PC-9 (cell line): ENCODE measurements at regions not wholly inside any gene's neighbourhood (a gene's known extent, or its start where the extent isn't known, plus 50 kb on each side); places are given as distances from the start of the nearest gene placed in this dataset.

Source experiments
- BruUV-seq: library from RNA; stranded (reverse); fragments of 400-500 nt; replicated peaks from 2 replicates; lab custom pipeline; 2021; lab: Mats Ljungman, UMichigan
- CTCF ChIA-PET: fragments of 300-600 bp; sonication (Branson Sonifier 250); formaldehyde crosslinking; loops from one replicate; lab custom pipeline; 2022; ENCODE audit warnings: antibody characterized with exemption; lab: Charles Lee
- POLR2A ChIA-PET: fragments of 300-600 bp; sonication (Branson Sonifier 250); formaldehyde crosslinking; loops from one replicate; lab custom pipeline; 2022; ENCODE audit warnings: antibody characterized with exemption; ENCODE audit not compliant: unreplicated experiment; lab: Charles Lee
- DNase-seq, 2 experiments: peaks; one replicate each; pipeline versions ENCODE4 v3.0.0 to v3.0.0-alpha.2; 2015 to 2022; ENCODE audit warnings: mixed read lengths in 1 of 2
- H2AFZ ChIP-seq: fragments of 200-600 bp; sonication (generic); 2 replicates; pipeline ENCODE4 v1.8.1; 2017; ENCODE audit warnings: antibody characterized with exemption
- H3F3A ChIP-seq: fragments of 200-600 bp; sonication (generic); 2 replicates; pipeline ENCODE4 v1.8.1; 2017; ENCODE audit warnings: antibody characterized with exemption, mild to moderate bottlenecking, low read depth; ENCODE audit not compliant: insufficient read depth
- H3K27ac ChIP-seq: fragments of 200-600 bp; sonication (generic); 2 replicates; pipeline ENCODE4 v1.6.1; 2016; ENCODE audit warnings: mixed run types
- H3K27me3 ChIP-seq: fragments of 200-600 bp; sonication (generic); 2 replicates; pipeline ENCODE4 v1.6.1; 2016; ENCODE audit warnings: low read depth, mixed run types; ENCODE audit not compliant: insufficient read depth
- H3K36me3 ChIP-seq: fragments of 200-600 bp; sonication (generic); 2 replicates; pipeline ENCODE4 v1.6.1; 2016; ENCODE audit warnings: low read depth, mixed run types
- H3K4me1 ChIP-seq: fragments of 200-600 bp; sonication (generic); replicated peaks from 2 replicates; pipeline ENCODE4 v1.6.1; 2016; ENCODE audit warnings: mixed run types; ENCODE audit not compliant: insufficient read depth
- H3K4me2 ChIP-seq: fragments of 200-600 bp; sonication (generic); 2 replicates; pipeline ENCODE4 v1.6.1; 2017; ENCODE audit warnings: mixed run types
- H3K4me3 ChIP-seq: fragments of 200-600 bp; sonication (generic); 2 replicates; pipeline ENCODE4 v1.6.1; 2016; ENCODE audit warnings: mixed run types
- H3K79me2 ChIP-seq: fragments of 200-600 bp; sonication (generic); 2 replicates; pipeline ENCODE4 v1.6.1; 2017; ENCODE audit warnings: low read depth, mixed run types
- H3K9me2 ChIP-seq: fragments of 200-600 bp; sonication (generic); 2 replicates; pipeline ENCODE4 v1.8.1; 2017; ENCODE audit warnings: mild to moderate bottlenecking; ENCODE audit not compliant: insufficient read depth
- H3K9me3 ChIP-seq: fragments of 200-600 bp; sonication (generic); 2 replicates; pipeline ENCODE4 v1.8.1; 2016; ENCODE audit warnings: low read depth; ENCODE audit not compliant: insufficient read depth
- H4K20me1 ChIP-seq: fragments of 200-600 bp; sonication (generic); 2 replicates; pipeline ENCODE4 v1.8.1; 2017; ENCODE audit not compliant: insufficient read depth
- EZH2 ChIP-seq: fragments of 200-600 bp; sonication (generic); IDR thresholded peaks from 2 replicates; pipeline ENCODE4 v1.8.0; 2017; ENCODE audit warnings: antibody characterized with exemption, low read depth
- intact Hi-C: fragments of 100-400 bp; cut with micrococcal nuclease; formaldehyde crosslinking; loops from one replicate; pipeline ENCODE4 v1.10.0; 2022; ENCODE audit not compliant: unreplicated experiment
- TF ChIP-seq, protein P1 (sequence below): fragments of 200-600 bp; sonication (generic); conservative IDR thresholded peaks from 2 replicates; pipeline ENCODE4 v1.6.1; 2017; ENCODE audit warnings: mixed run types, antibody characterized with exemption, mild to moderate bottlenecking, moderate library complexity

DNA sequence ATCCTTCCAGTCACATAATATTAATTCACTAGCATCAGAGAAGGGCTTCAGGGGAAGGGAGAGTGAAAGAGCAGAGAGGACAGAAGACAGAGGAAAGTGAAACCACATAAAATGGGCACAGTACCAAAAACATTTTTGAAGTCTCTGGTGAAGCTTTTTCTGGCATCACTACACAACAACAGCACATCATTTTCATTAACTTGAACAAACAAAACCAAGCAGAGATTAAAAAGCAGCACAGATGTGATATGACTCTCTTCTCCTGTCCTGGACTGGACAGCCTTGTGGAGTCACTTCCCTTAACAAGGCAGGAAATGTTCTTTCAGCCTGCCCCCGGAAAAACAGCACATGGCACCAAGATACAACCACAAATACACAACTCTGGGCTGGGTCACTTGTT lies 112.0 kb downstream of the TSPAN8 start:
- Histone ChIP-seq H3K4me1 (no peaks in the 10 kb centered on the region), H4K20me1 (no peaks in the 10 kb centered on the region), H3K27me3 (no peaks in the 10 kb centered on the region), H3K4me3 (no peak overlapping the region), H3F3A (no peaks in the 10 kb centered on the region), H3K9me3 (no peaks in the 10 kb centered on the region), H3K36me3 (no peaks in the 10 kb centered on the region), H2AFZ (no peak overlapping the region), H3K79me2 (no peaks in the 10 kb centered on the region), H3K9me2 (no peaks in the 10 kb centered on the region), H3K4me2 (no peak overlapping the region), H3K27ac (no peak overlapping the region)
- CTCF ChIA-PET = no interaction called here
- no peak for TF ChIP-seq EZH2
- TF ChIP-seq, protein P1, sequence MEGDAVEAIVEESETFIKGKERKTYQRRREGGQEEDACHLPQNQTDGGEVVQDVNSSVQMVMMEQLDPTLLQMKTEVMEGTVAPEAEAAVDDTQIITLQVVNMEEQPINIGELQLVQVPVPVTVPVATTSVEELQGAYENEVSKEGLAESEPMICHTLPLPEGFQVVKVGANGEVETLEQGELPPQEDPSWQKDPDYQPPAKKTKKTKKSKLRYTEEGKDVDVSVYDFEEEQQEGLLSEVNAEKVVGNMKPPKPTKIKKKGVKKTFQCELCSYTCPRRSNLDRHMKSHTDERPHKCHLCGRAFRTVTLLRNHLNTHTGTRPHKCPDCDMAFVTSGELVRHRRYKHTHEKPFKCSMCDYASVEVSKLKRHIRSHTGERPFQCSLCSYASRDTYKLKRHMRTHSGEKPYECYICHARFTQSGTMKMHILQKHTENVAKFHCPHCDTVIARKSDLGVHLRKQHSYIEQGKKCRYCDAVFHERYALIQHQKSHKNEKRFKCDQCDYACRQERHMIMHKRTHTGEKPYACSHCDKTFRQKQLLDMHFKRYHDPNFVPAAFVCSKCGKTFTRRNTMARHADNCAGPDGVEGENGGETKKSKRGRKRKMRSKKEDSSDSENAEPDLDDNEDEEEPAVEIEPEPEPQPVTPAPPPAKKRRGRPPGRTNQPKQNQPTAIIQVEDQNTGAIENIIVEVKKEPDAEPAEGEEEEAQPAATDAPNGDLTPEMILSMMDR = no peak
- POLR2A ChIA-PET = no interaction called here
- intact Hi-C loops = no loop called here
- no TSS peak for BruUV-seq
- DNase-seq = no peak

DNA sequence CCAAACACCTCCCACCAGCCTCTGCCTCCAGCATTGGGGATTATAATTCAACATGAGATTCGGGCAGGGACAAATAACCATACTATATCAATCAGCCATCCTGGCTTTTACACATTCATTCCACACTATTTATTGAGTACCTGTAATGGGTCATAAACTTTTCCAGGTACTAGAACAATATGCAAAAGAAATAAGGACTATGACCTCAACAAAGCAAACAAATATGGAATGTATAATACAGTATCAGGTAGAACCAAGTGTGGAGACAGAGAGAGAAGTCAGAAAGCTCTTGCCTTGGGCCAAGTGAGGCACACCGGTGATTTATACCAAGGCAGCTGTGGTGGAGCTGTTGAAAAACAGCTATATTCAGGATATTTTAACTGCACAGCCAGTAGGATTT lies 116.3 kb downstream of the TSPAN8 start:
- no peak overlapping the region for H3K4me2 ChIP-seq
- no peaks in the 10 kb centered on the region for H3F3A ChIP-seq
- no peak for DNase-seq
- no peaks in the 10 kb centered on the region for H3K27me3 ChIP-seq
- TF ChIP-seq, protein P1 = no peak
- no peak for TF ChIP-seq EZH2
- H3K27ac ChIP-seq = no peak overlapping the region
- no peaks in the 10 kb centered on the region for H3K4me1 ChIP-seq
- H3K4me3 ChIP-seq = no peak overlapping the region
- H2AFZ ChIP-seq = no peak overlapping the region
- ChIA-PET CTCF (no interaction called here), POLR2A (no interaction called here)
- intact Hi-C loops = no loop called here
- no peaks in the 10 kb centered on the region for H4K20me1 ChIP-seq
- H3K79me2 ChIP-seq = no peaks in the 10 kb centered on the region
- H3K36me3 ChIP-seq = no peaks in the 10 kb centered on the region
- no peaks in the 10 kb centered on the region for H3K9me2 ChIP-seq
- no TSS peak for BruUV-seq
- no peaks in the 10 kb centered on the region for H3K9me3 ChIP-seq

DNA sequence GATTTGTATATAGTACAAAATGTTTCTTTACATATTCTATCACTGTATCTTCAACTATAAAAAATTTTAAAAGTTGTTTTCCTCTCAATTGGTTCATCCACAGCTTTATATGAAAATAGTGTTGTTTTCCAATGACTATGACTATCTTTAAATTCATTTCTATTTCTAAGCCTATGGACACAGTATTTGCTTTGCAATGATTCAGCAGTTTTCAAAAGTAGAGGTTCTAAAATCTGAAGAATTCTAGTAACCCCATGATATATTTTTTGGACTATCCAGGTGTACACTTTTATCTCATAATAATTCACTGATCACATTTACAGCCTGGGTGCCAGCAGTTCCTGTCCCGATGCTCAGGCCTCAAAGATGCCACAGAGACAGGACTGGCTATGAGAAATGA lies 118.4 kb upstream of the PTPRR start:
- BruUV-seq = no TSS peak
- no peaks in the 10 kb centered on the region for H3K36me3 ChIP-seq
- TF ChIP-seq, protein P1 = no peak
- no peak for TF ChIP-seq EZH2
- H3K9me2 ChIP-seq = no peaks in the 10 kb centered on the region
- H3K4me3 ChIP-seq = no peak overlapping the region
- ChIA-PET POLR2A (no interaction called here), CTCF (no interaction called here)
- H3F3A ChIP-seq = no peaks in the 10 kb centered on the region
- H3K27me3 ChIP-seq = no peaks in the 10 kb centered on the region
- no peak overlapping the region for H3K27ac ChIP-seq
- H3K4me1 ChIP-seq = no peaks in the 10 kb centered on the region
- no peak overlapping the region for H3K4me2 ChIP-seq
- H3K79me2 ChIP-seq = no peaks in the 10 kb centered on the region
- intact Hi-C loops = no loop called here
- H3K9me3 ChIP-seq = no peaks in the 10 kb centered on the region
- H4K20me1 ChIP-seq = no peaks in the 10 kb centered on the region
- no peak overlapping the region for H2AFZ ChIP-seq
- no peak for DNase-seq
